Astrocyte of the cerebellum (primary cell): ENCODE measurements at regions not wholly inside any gene's neighbourhood (a gene's known extent, or its start where the extent isn't known, plus 50 kb on each side); places are given as distances from the start of the nearest gene placed in this dataset.

Experiments
- DNase-seq: peaks from one replicate; pipeline ENCODE4 v3.0.0-alpha.2; 2011; ENCODE audit warnings: low read depth
- H3K4me3 ChIP-seq: 2 replicates; pipeline ENCODE4 v1.5.1; 2011; ENCODE audit warnings: mild to moderate bottlenecking, low read depth, low read length, moderate library complexity
- CTCF ChIP-seq: IDR thresholded peaks from 2 replicates; pipeline ENCODE4 v1.5.1; 2012; ENCODE audit warnings: low read length, low read depth, moderate library complexity, mild to moderate bottlenecking; ENCODE audit errors: missing control alignments
- in situ Hi-C: cut with HindIII; loops from 2 replicates; pipeline ENCODE4 v1.10.0; 2017; ENCODE audit warnings: low sequenced_read_pairs

GRCh38 chr13:83531022-83531421, 351.3 kb downstream of the SLITRK1 start:
- DNase-seq: no peak
- H3K4me3 ChIP-seq: no peak overlapping the region
- TF ChIP-seq CTCF: no peak
- in situ Hi-C loops: no loop called here

GRCh38 chr13:83516781-83517180, 365.5 kb downstream of the SLITRK1 start:
- in situ Hi-C loops: no loop called here
- TF ChIP-seq CTCF: no peak

DNA sequence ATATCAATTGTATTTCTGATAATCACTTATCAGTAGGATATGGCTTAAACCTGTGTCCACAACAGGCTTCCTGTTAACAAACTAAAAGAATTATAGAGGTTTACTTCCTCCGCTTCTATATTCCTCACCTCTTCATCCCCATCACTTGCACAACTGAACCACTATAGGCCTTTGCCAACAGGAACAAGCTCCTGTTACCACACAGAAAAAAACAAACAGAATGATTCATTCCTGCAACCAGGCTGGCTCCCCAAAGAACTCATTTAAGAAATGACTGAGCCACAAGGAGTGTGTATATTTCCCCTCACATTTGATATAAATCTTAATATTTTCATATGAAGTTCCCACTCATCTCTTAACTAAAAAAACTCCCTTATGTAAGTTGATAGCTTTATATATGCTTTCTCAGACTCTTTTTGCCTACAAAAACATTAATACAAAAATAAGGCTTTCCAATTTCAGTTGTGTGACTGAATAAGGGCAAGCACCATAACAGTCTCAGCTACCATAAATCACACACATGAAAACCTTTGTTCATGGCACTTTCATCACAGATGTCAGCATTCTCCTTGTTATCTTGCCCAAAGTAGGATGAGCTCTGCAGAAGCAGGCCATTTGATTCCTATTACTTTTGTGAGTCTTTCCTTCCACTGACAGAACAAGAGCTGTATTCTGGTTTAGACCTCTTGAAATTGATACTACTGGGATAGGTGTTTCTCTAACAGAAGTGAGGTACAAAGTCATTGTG, 366.8 kb downstream of the SLITRK1 start:
- H3K4me3 ChIP-seq: no peak overlapping the region
- TF ChIP-seq CTCF: no peak
- DNase-seq: peak; percentile 34
- in situ Hi-C loops: no loop called here

More at GRCh38 chr13:83516781-83517180, 365.5 kb downstream of the SLITRK1 start:
- H3K4me3 ChIP-seq: no peak overlapping the region
- DNase-seq: no peak

DNA sequence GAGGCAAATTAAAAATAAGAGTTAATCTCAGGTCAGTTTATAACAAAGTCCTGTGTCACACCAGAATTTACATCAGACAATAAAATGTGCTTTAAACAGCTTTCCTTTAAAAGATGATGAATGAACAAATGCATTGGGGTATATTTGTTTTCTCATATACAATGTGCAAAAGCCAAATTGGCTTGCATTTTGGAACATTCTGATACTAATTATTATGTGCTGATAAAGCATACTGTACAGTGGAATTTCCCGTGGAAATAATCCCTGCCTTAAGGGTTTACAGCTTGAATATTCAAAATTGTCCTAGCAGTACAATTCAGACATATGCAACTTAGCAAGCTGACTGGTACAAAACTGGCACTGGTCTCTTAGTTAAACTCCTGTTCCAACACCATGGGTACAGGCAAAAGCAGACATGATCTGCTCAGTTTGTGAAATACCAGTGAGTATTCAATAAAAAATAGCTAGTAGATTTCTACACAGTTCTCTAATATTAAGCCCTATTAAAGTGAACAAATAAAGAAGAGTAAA, 373.4 kb downstream of the SLITRK1 start:
- in situ Hi-C loops: no loop called here
- no peak for DNase-seq
- no peak overlapping the region for H3K4me3 ChIP-seq
- TF ChIP-seq CTCF: no peak

DNA sequence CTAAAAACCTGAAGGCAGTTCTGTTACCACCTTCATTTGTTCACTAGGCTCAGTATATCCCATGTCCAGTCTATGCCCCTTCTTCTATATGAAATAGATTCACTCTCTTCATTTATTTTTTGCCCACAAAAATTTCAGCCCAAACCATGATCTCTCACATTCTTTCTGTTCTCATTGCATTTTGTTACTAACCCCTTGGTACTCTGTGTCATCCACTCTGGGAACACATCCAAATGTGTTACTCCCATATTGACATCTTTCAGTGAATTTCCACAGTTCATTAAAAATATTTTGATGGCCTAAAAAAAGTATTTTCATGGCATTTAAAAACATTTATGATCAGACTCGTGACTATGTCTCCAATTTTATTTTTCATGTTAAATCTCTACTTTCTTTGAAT, 378.9 kb downstream of the SLITRK1 start:
- no peak overlapping the region for H3K4me3 ChIP-seq
- in situ Hi-C loops: no loop called here
- no peak for TF ChIP-seq CTCF
- DNase-seq: peak; percentile 28

GRCh38 chr13:83499286-83499685, 383.0 kb downstream of the SLITRK1 start:
- TF ChIP-seq CTCF: no peak
- no peak overlapping the region for H3K4me3 ChIP-seq
- in situ Hi-C loops: no loop called here
- no peak for DNase-seq
